H9 (cell line): ENCODE measurements at regions not wholly inside any gene's neighbourhood (a gene's known extent, or its start where the extent isn't known, plus 50 kb on each side); places are given as distances from the start of the nearest gene placed in this dataset.

Source experiments
- DNase-seq: peaks from one replicate; pipeline ENCODE4 v3.0.0-alpha.2; 2017
- H2AFZ ChIP-seq: one replicate; pipeline ENCODE4 v1.6.1; 2013; ENCODE audit warnings: mild to moderate bottlenecking, low read length, control low read depth, moderate library complexity
- H2AK5ac ChIP-seq: 2 replicates; pipeline ENCODE4 v1.6.1; 2013; ENCODE audit warnings: low read length, control low read depth, mixed read lengths; ENCODE audit not compliant: insufficient read length
- H2BK120ac ChIP-seq: one replicate; pipeline ENCODE4 v1.6.1; 2013; ENCODE audit warnings: low read depth, mild to moderate bottlenecking, low read length, control low read depth, inconsistent platforms; ENCODE audit not compliant: poor library complexity, severe bottlenecking
- H2BK12ac ChIP-seq: 2 replicates; pipeline ENCODE4 v1.6.1; 2013; ENCODE audit warnings: low read length, control low read depth, mixed read lengths, low read depth; ENCODE audit not compliant: insufficient read length
- H2BK15ac ChIP-seq: 2 replicates; pipeline ENCODE4 v1.6.1; 2013; ENCODE audit warnings: low read depth, low read length, control low read depth
- H2BK20ac ChIP-seq: one replicate; pipeline ENCODE4 v1.6.1; 2013; ENCODE audit warnings: low read depth, mild to moderate bottlenecking, low read length, control low read depth, inconsistent platforms; ENCODE audit not compliant: poor library complexity, severe bottlenecking
- H2BK5ac ChIP-seq: 2 replicates; pipeline ENCODE4 v1.6.1; 2013; ENCODE audit warnings: low read length, control low read depth, mixed read lengths; ENCODE audit not compliant: insufficient read length
- H3K14ac ChIP-seq: 2 replicates; pipeline ENCODE4 v1.6.1; 2013; ENCODE audit warnings: low read length, control low read depth; ENCODE audit not compliant: insufficient read depth
- H3K18ac ChIP-seq: 2 replicates; pipeline ENCODE4 v1.6.1; 2013; ENCODE audit warnings: low read depth, mild to moderate bottlenecking, mixed read lengths, low read length, control low read depth; ENCODE audit not compliant: insufficient read length
- H3K23ac ChIP-seq: 2 replicates; pipeline ENCODE4 v1.6.1; 2013; ENCODE audit warnings: low read length, control low read depth, mixed read lengths, low read depth; ENCODE audit not compliant: insufficient read length
- H3K23me2 ChIP-seq: 2 replicates; pipeline ENCODE4 v1.6.1; 2013; ENCODE audit warnings: low read depth, mild to moderate bottlenecking, mixed read lengths, low read length, control low read depth; ENCODE audit not compliant: insufficient read length, poor library complexity, severe bottlenecking
- H3K27ac ChIP-seq: 2 replicates; pipeline ENCODE4 v1.5.1; 2013; ENCODE audit warnings: low read length, control low read depth, mixed read lengths, low read depth; ENCODE audit not compliant: insufficient read length
- H3K27me3 ChIP-seq: 2 replicates; pipeline ENCODE4 v1.6.1; 2013; ENCODE audit warnings: low read length, control low read depth, inconsistent platforms; ENCODE audit not compliant: insufficient read depth
- H3K4ac ChIP-seq: 2 replicates; pipeline ENCODE4 v1.6.1; 2013; ENCODE audit warnings: low read depth, mild to moderate bottlenecking, control low read depth, inconsistent platforms, low read length, moderate library complexity
- H3K4me1 ChIP-seq: 2 replicates; pipeline ENCODE4 v1.6.1; 2013; ENCODE audit warnings: low read length, control low read depth, inconsistent platforms; ENCODE audit not compliant: insufficient read depth
- H3K4me2 ChIP-seq: 2 replicates; pipeline ENCODE4 v1.6.1; 2013; ENCODE audit warnings: low read length, control low read depth, mixed read lengths; ENCODE audit not compliant: insufficient read length, insufficient read depth
- H3K56ac ChIP-seq: 2 replicates; pipeline ENCODE4 v1.6.1; 2013; ENCODE audit warnings: low read depth, mild to moderate bottlenecking, mixed read lengths, low read length, control low read depth; ENCODE audit not compliant: insufficient read length
- H3K79me1 ChIP-seq: 2 replicates; pipeline ENCODE4 v1.6.1; 2013; ENCODE audit warnings: low read depth, mild to moderate bottlenecking, moderate library complexity, low read length, control low read depth, inconsistent platforms; ENCODE audit not compliant: insufficient read depth, poor library complexity, severe bottlenecking
- H3K79me2 ChIP-seq: 2 replicates; pipeline ENCODE4 v1.6.1; 2013; ENCODE audit warnings: low read length, control low read depth, inconsistent platforms; ENCODE audit not compliant: insufficient read depth
- H3K9ac ChIP-seq: 2 replicates; pipeline ENCODE4 v1.6.1; 2013; ENCODE audit warnings: low read length, control low read depth, mixed read lengths; ENCODE audit not compliant: insufficient read length; ENCODE audit errors: extremely low read depth
- H3K9me3 ChIP-seq: one replicate; pipeline ENCODE4 v1.6.1; 2013; ENCODE audit warnings: low read depth, low read length, inconsistent platforms; ENCODE audit not compliant: control insufficient read depth
- H3T11ph ChIP-seq: one replicate; pipeline ENCODE4 v1.6.1; 2013; ENCODE audit warnings: mild to moderate bottlenecking, low read length, control low read depth, inconsistent platforms
- H4K20me1 ChIP-seq: one replicate; pipeline ENCODE4 v1.6.1; 2013; ENCODE audit not compliant: control insufficient read depth, insufficient read length, insufficient read depth
- H4K5ac ChIP-seq: 2 replicates; pipeline ENCODE4 v1.6.1; 2013; ENCODE audit warnings: low read depth, mild to moderate bottlenecking, mixed read lengths, low read length, control low read depth; ENCODE audit not compliant: insufficient read length
- H4K8ac ChIP-seq: replicated peaks from 2 replicates; pipeline ENCODE4 v1.6.1; 2013; ENCODE audit warnings: low read length, control low read depth, mixed read lengths, low read depth; ENCODE audit not compliant: insufficient read length
- H4K91ac ChIP-seq: 2 replicates; pipeline ENCODE4 v1.6.1; 2013; ENCODE audit warnings: low read depth, mild to moderate bottlenecking, moderate library complexity, mixed read lengths, low read length, control low read depth; ENCODE audit not compliant: insufficient read length
- H3K27ac Mint-ChIP-seq, 3 experiments: 2 replicates in 2 of 3; 3 replicates in 1 of 3; pipeline ENCODE4 v1.8.0; 2020 to 2021; ENCODE audit warnings: mixed read lengths in 3 of 3, mild to moderate bottlenecking in 1 of 3, moderate library complexity in 1 of 3
- H3K27me3 Mint-ChIP-seq: 2 replicates; pipeline ENCODE4 v1.8.0; 2021; ENCODE audit warnings: low read depth, mild to moderate bottlenecking, moderate library complexity, mixed read lengths
- H3K36me3 Mint-ChIP-seq, 3 experiments: 2 replicates in 2 of 3; 3 replicates in 1 of 3; pipeline ENCODE4 v1.8.0; 2020 to 2021; ENCODE audit warnings: low read depth in 3 of 3, mixed read lengths in 3 of 3; ENCODE audit not compliant: insufficient read depth in 1 of 3
- H3K4me1 Mint-ChIP-seq, 2 experiments: 2 replicates each; pipeline ENCODE4 v1.8.0; 2020; ENCODE audit warnings: mixed read lengths in 2 of 2
- H3K4me3 Mint-ChIP-seq, 2 experiments: 2 replicates in 1 of 2; 3 replicates in 1 of 2; pipeline ENCODE4 v1.8.0; 2020 to 2021; ENCODE audit warnings: mild to moderate bottlenecking in 2 of 2, mixed read lengths in 2 of 2, moderate library complexity in 1 of 2
- H3K9me3 Mint-ChIP-seq, 2 experiments: 2 replicates in 1 of 2; 3 replicates in 1 of 2; pipeline ENCODE4 v1.8.0; 2020; ENCODE audit warnings: mild to moderate bottlenecking in 2 of 2, mixed read lengths in 2 of 2, moderate library complexity in 1 of 2
- CTCF ChIP-seq: fragments of 200-600 bp; sonication (generic); conservative IDR thresholded peaks from 3 replicates; pipeline ENCODE4 v1.8.0; 2021; ENCODE audit warnings: antibody characterized with exemption, mild to moderate bottlenecking
- WGBS: extraction: QIAGEN DNeasy Blood & Tissue Kit; methylation state at CpG from one replicate; pipeline ENCODE4 v1.1.7; 2013; ENCODE audit warnings: missing lambda C conversion rate, low lambda C conversion rate, mixed read lengths; ENCODE audit not compliant: insufficient read length; ENCODE audit errors: extremely low coverage; 5-methylcytosine and 5-hydroxymethylcytosine counted together

GRCh38 chr5:153050496-153051179 is 439.8 kb upstream of the GRIA1 start:
- Mint-ChIP-seq H3K4me3 (no peak overlapping the region), H3K36me3 (peaks cover 2 to 5% (median 3%) of the 10 kb centered on the region in 3 experiments; a peak in 3 of 7 replicates), H3K4me1 (no peaks in the 10 kb centered on the region), H3K9me3 (peaks cover 0 to 4% of the 10 kb centered on the region in 2 experiments; a peak in 2 of 5 replicates), H3K27me3 (no peaks in the 10 kb centered on the region), H3K27ac (no peak overlapping the region)
- Histone ChIP-seq H2BK20ac (no peak overlapping the region), H2BK15ac (no peak overlapping the region), H4K5ac (no peak overlapping the region), H3K79me2 (no peaks in the 10 kb centered on the region), H2BK120ac (no peak overlapping the region), H3K27me3 (no peaks in the 10 kb centered on the region), H3K4ac (no peak overlapping the region), H3K56ac (no peak overlapping the region), H3K18ac (no peak overlapping the region), H3K4me1 (no peaks in the 10 kb centered on the region), H3K9me3 (no peaks in the 10 kb centered on the region), H3T11ph (no peak overlapping the region), H4K91ac (no peak overlapping the region), H2AFZ (no peak overlapping the region), H4K8ac (no peak overlapping the region), H3K23me2 (no peaks in the 10 kb centered on the region), H3K4me2 (no peak overlapping the region), H3K27ac (no peak overlapping the region), H3K14ac (no peak overlapping the region), H4K20me1 (no peaks in the 10 kb centered on the region), H3K9ac (no peak overlapping the region), H2BK5ac (no peak overlapping the region), H2AK5ac (no peak overlapping the region), H3K79me1 (no peaks in the 10 kb centered on the region), H2BK12ac (no peak overlapping the region), H3K23ac (no peak overlapping the region)
- DNase-seq, result no peak
- TF ChIP-seq CTCF, result no peak
- no CpG with 5 or more reads among the region's 1 CpG for WGBS
